Smooth muscle cell (in vitro differentiated cells): ENCODE measurements at regions not wholly inside any gene's neighbourhood (a gene's known extent, or its start where the extent isn't known, plus 50 kb on each side); places are given as distances from the start of the nearest gene placed in this dataset.

Source experiments
- DNase-seq: peaks from one replicate; lab custom pipeline; 2025; ENCODE audit not compliant: unreplicated experiment; lab: John Stamatoyannopoulos, UW
- H2AFZ ChIP-seq: fragments of 200-600 bp; sonication (generic); 2 replicates; pipeline ENCODE4 v1.6.0; 2016; ENCODE audit warnings: antibody characterized with exemption, low read depth, mild to moderate bottlenecking
- H3F3A ChIP-seq: fragments of 200-600 bp; sonication (generic); 2 replicates; pipeline ENCODE4 v1.6.0; 2017; ENCODE audit warnings: antibody characterized with exemption, low read depth
- H3K27ac ChIP-seq: fragments of 200-600 bp; sonication (generic); 2 replicates; pipeline ENCODE4 v1.5.1; 2016; ENCODE audit warnings: low read depth, mild to moderate bottlenecking
- H3K27me3 ChIP-seq: fragments of 200-600 bp; sonication (generic); 2 replicates; pipeline ENCODE4 v1.6.1; 2016; ENCODE audit warnings: low read depth, mild to moderate bottlenecking
- H3K36me3 ChIP-seq: fragments of 200-600 bp; sonication (generic); 2 replicates; pipeline ENCODE4 v1.5.1; 2016; ENCODE audit warnings: low read depth
- H3K4me1 ChIP-seq: fragments of 200-600 bp; sonication (generic); 2 replicates; pipeline ENCODE4 v1.5.1; 2016; ENCODE audit warnings: low read depth
- H3K4me2 ChIP-seq: fragments of 200-600 bp; sonication (generic); 2 replicates; pipeline ENCODE4 v1.6.0; 2016; ENCODE audit warnings: mild to moderate bottlenecking
- H3K4me3 ChIP-seq: fragments of 200-600 bp; sonication (generic); 2 replicates; pipeline ENCODE4 v1.5.1; 2016; ENCODE audit warnings: mild to moderate bottlenecking
- H3K79me2 ChIP-seq: fragments of 200-600 bp; sonication (generic); 2 replicates; pipeline ENCODE4 v1.6.0; 2016; ENCODE audit warnings: low read depth, mild to moderate bottlenecking
- H3K9ac ChIP-seq: fragments of 200-600 bp; sonication (generic); 2 replicates; pipeline ENCODE4 v1.6.0; 2016; ENCODE audit warnings: low read depth
- H3K9me3 ChIP-seq: fragments of 200-600 bp; sonication (generic); replicated peaks from 2 replicates; pipeline ENCODE4 v1.5.1; 2016; ENCODE audit warnings: low read depth
- H4K20me1 ChIP-seq: fragments of 200-600 bp; sonication (generic); 2 replicates; pipeline ENCODE4 v1.6.0; 2016; ENCODE audit warnings: low read depth
- WGBS: methylation state at CpG from one replicate; pipeline ENCODE4 v1.1.7; 2016; ENCODE audit warnings: low lambda C conversion rate; 5-methylcytosine and 5-hydroxymethylcytosine counted together
- TF ChIP-seq, protein P1 (sequence below): fragments of 200-600 bp; sonication (generic); IDR thresholded peaks from 2 replicates; pipeline ENCODE4 v1.5.1; 2017; ENCODE audit warnings: borderline replicate concordance, mild to moderate bottlenecking, antibody characterized with exemption; ENCODE audit not compliant: insufficient read depth, poor library complexity, severe bottlenecking

DNA sequence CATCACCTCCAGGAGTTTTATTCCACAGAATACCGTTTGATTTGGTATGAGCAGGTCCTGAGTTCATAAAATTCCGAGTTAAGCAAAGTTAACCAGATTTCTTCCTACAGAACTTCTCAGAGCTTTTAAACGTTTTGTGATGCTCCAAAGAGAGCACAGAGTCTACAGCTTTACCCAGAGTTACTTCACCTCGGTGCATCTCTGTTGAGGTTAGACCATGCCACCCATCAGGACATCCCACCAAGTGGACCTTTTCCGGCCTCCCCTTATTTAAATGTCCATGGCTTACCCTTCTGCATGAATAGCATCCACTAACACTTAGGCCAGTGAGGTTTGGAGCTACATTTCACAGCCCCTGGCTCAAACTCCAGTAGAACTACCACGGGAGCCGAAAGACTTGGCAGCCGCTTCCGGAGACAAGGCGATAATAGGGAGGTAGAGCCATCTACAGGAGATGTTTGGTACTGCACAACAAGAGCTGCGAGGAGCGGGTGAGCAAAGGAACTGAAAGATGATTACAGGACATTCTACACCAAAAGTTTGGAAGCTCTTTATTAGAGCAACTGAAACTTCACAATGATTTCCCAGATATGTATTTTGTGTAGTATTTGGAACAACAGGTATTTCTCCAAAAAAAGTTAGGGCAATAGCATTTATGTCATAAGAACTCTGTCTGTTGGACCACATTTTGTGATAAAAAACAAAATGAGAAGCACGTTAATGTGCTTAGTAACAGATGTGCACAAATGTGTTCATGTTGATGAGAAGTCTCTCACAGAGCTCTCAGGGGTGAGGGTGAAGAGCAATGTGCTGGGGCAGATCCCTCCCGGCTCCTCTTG is 174.7 kb downstream of the HERPUD2 start:
- Histone ChIP-seq H2AFZ (peak overlapping the region; percentile 40), H3K27me3 (peaks cover 17% of the 10 kb centered on the region), H3K4me3 (no peak overlapping the region), H3K4me2 (peak overlapping the region; percentile 75), H3K79me2 (no peaks in the 10 kb centered on the region), H4K20me1 (no peaks in the 10 kb centered on the region), H3F3A (no peaks in the 10 kb centered on the region), H3K36me3 (no peaks in the 10 kb centered on the region), H3K9me3 (no peaks in the 10 kb centered on the region), H3K4me1 (no peaks in the 10 kb centered on the region), H3K27ac (no peak overlapping the region), H3K9ac (no peak overlapping the region)
- TF ChIP-seq, protein P1, sequence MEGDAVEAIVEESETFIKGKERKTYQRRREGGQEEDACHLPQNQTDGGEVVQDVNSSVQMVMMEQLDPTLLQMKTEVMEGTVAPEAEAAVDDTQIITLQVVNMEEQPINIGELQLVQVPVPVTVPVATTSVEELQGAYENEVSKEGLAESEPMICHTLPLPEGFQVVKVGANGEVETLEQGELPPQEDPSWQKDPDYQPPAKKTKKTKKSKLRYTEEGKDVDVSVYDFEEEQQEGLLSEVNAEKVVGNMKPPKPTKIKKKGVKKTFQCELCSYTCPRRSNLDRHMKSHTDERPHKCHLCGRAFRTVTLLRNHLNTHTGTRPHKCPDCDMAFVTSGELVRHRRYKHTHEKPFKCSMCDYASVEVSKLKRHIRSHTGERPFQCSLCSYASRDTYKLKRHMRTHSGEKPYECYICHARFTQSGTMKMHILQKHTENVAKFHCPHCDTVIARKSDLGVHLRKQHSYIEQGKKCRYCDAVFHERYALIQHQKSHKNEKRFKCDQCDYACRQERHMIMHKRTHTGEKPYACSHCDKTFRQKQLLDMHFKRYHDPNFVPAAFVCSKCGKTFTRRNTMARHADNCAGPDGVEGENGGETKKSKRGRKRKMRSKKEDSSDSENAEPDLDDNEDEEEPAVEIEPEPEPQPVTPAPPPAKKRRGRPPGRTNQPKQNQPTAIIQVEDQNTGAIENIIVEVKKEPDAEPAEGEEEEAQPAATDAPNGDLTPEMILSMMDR = peak; percentile 90
- peak; percentile 23 for DNase-seq
- WGBS = 34% methylated on average over 14 of the region's 14 CpGs

DNA sequence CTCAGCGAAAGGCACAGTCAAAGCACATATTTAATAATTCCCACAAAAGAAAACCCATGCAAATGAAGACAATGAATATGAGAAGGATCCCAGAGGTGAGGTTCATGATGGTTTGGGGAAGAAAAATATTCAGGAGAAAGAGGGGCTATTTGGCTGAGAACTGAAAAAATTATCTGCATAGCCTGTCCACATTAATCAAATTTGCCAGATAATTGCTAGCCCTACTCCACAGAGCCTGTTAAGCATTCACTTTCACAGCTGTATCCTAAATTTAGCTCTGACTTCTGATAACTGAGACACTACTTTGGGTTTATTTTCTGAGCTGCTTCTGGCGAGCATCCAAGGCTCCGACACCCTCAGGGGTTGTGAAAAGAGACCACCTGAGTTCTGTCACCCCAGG is 176.2 kb downstream of the HERPUD2 start:
- H3K9me3 ChIP-seq = no peaks in the 10 kb centered on the region
- H3K4me1 ChIP-seq = no peaks in the 10 kb centered on the region
- H3F3A ChIP-seq = no peaks in the 10 kb centered on the region
- H2AFZ ChIP-seq = no peak overlapping the region
- no peaks in the 10 kb centered on the region for H3K79me2 ChIP-seq
- H4K20me1 ChIP-seq = no peaks in the 10 kb centered on the region
- H3K27me3 ChIP-seq = peaks cover 12% of the 10 kb centered on the region
- WGBS = 74% methylated on average over 3 of the region's 3 CpGs
- H3K4me3 ChIP-seq = no peak overlapping the region
- H3K9ac ChIP-seq = no peak overlapping the region
- TF ChIP-seq, protein P1 = no peak
- H3K27ac ChIP-seq = no peak overlapping the region
- no peak for DNase-seq
- H3K4me2 ChIP-seq = no peak overlapping the region
- H3K36me3 ChIP-seq = no peaks in the 10 kb centered on the region

DNA sequence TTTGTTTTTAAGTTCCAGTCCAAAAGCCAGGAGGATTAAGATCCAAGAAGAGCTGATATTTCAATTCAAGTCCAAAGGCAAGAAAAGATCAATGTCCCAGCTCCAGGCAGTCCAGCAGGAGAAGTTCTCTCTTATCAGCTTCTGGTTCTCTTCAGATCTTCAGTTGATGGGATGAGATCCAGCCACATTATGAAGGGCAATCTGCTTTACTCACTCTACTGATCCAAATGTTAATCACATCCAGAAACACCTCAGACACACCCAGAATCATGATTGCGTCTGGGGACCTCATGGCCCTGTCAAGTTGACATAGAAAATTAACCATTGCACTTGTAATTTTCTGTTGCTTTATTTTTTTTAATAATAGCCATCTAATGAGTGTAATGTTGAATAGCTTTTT is 178.4 kb downstream of the HERPUD2 start:
- Histone ChIP-seq H3K27ac (no peak overlapping the region), H3K9ac (no peak overlapping the region), H3K4me3 (no peak overlapping the region), H3K36me3 (no peaks in the 10 kb centered on the region), H3K4me1 (no peaks in the 10 kb centered on the region), H2AFZ (no peak overlapping the region), H4K20me1 (no peaks in the 10 kb centered on the region), H3K9me3 (no peaks in the 10 kb centered on the region), H3K27me3 (no peaks in the 10 kb centered on the region), H3K79me2 (no peaks in the 10 kb centered on the region), H3K4me2 (no peak overlapping the region), H3F3A (peaks cover 4% of the 10 kb centered on the region)
- DNase-seq = no peak
- TF ChIP-seq, protein P1 = no peak
- WGBS = 89% methylated on average over 1 of the region's 1 CpG

DNA sequence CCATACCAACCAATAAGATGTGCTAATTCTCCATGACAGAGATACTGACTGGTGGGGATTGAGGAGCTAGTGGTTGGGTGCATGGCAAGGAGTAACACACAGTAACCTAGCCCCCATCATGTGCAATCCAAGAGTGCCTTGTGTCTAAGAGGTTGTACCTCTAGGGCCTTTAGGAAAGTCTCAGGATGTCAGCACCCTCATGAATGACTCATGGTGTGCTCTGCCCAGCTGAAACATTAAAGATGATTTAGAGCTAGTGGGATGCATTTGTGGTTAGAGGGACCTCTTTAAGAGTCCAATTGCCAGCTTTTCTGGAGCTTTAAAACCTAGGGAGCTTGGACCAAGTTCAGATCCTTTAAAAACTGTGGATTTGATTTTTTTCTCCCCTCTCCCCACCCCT is 181.1 kb downstream of the HERPUD2 start:
- Histone ChIP-seq H3K4me1 (no peaks in the 10 kb centered on the region), H4K20me1 (no peaks in the 10 kb centered on the region), H3K9me3 (no peaks in the 10 kb centered on the region), H3K27ac (no peak overlapping the region), H2AFZ (no peak overlapping the region), H3F3A (peaks cover 4% of the 10 kb centered on the region), H3K79me2 (no peaks in the 10 kb centered on the region), H3K4me2 (no peak overlapping the region), H3K4me3 (no peak overlapping the region), H3K36me3 (no peaks in the 10 kb centered on the region), H3K27me3 (no peaks in the 10 kb centered on the region), H3K9ac (no peak overlapping the region)
- TF ChIP-seq, protein P1 = no peak
- DNase-seq = no peak
